ENCODE measurements at regions not wholly inside any gene's neighbourhood (a gene's known extent, or its start where the extent isn't known, plus 50 kb on each side); places are given as distances from the start of the nearest gene placed in this dataset.
A peak's percentile ranks its signal among the peaks of the same experiment; 100 is the strongest.

GRCh38 chr5:23035555-23036090 is 182.5 kb upstream of the CDH12 start:
- WGBS = no CpG with 5 or more reads among the region's 1 CpG

DNA sequence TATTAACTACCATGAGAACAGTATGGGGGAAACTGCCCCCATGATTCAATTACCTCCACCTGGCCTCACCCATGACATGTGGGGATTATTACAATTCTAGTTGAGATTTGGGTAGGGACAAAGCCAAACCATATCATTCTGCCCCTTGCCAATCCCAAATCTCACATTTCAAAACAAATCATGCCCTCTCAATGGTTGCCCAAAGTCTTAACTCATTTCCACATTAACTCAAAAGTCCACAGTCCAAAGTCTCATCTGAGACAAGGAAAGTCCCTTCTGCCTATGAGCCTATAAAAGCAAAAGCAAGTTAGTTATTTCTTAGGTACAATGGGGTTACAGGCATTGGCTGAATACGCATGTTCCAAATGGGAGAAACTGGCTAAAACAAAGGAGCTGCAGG is 180.7 kb upstream of the CDH12 start:
- H3K9ac ChIP-seq (ENCODE audit: low read length) = no peak overlapping the region
- no peaks in the 10 kb centered on the region for H3K79me1 ChIP-seq (replicated peaks; ENCODE audit: low read length, poor library complexity, severe bottlenecking)
- H2AK5ac ChIP-seq (ENCODE audit: low read length, severe bottlenecking) = no peak overlapping the region
- no peak overlapping the region for H2BK12ac ChIP-seq (ENCODE audit: low read length in 2 of 2)
- H3K4me2 ChIP-seq (ENCODE audit: low read length, poor library complexity, severe bottlenecking) = no peak overlapping the region
- H2AFZ ChIP-seq (ENCODE audit: low read depth, low read length) = no peak overlapping the region
- H3K4me3 ChIP-seq (ENCODE audit: insufficient read depth in 1 of 2, low read depth in 1 of 2, low read length in 2 of 2) = no peak overlapping the region
- 100% methylated on average over 1 of the region's 1 CpG for WGBS
- no peaks in the 10 kb centered on the region for H3K4me1 ChIP-seq (ENCODE audit: control insufficient read depth, insufficient read depth, low read depth, low read length)
- no peaks in the 10 kb centered on the region for H3K36me3 ChIP-seq (ENCODE audit: control insufficient read depth in 1 of 2, insufficient read depth in 2 of 2, low read depth in 1 of 2, low read length in 2 of 2)
- no peak overlapping the region for H3K14ac ChIP-seq (ENCODE audit: low read length in 2 of 2)
- no peak overlapping the region for H3K23ac ChIP-seq (ENCODE audit: low read length in 2 of 2)
- H2BK5ac ChIP-seq (ENCODE audit: low read depth, low read length, poor library complexity, severe bottlenecking) = no peak overlapping the region
- no peaks in the 10 kb centered on the region for H3K9me3 ChIP-seq (ENCODE audit: control insufficient read depth, low read length)
- DNase-seq = no peak
- H4K8ac ChIP-seq (ENCODE audit: low read length) = no peak overlapping the region
- H2BK15ac ChIP-seq (ENCODE audit: low read depth, poor library complexity, severe bottlenecking) = no peak overlapping the region
- H4K91ac ChIP-seq (ENCODE audit: low read length) = no peak overlapping the region
- H3K27ac ChIP-seq (ENCODE audit: low read length, poor library complexity, severe bottlenecking) = no peak overlapping the region
- no peak overlapping the region for H3K4ac ChIP-seq (ENCODE audit: low read depth in 1 of 2, low read length in 2 of 2)
- no peak overlapping the region for H2BK120ac ChIP-seq (ENCODE audit: low read depth, low read length)
- H3K27me3 ChIP-seq (ENCODE audit: control insufficient read depth in 1 of 2, insufficient read depth in 1 of 2, low read length in 2 of 2) = no peaks in the 10 kb centered on the region
- no peak overlapping the region for H3K18ac ChIP-seq (ENCODE audit: low read depth in 1 of 2, low read length in 2 of 2)

More at GRCh38 chr5:23035555-23036090, 182.5 kb upstream of the CDH12 start:
- H3K4me1 ChIP-seq (ENCODE audit: control insufficient read depth, insufficient read depth, low read depth, low read length) = no peaks in the 10 kb centered on the region
- H3K79me1 ChIP-seq (replicated peaks; ENCODE audit: low read length, poor library complexity, severe bottlenecking) = no peaks in the 10 kb centered on the region
- no peak overlapping the region for H3K4me3 ChIP-seq (ENCODE audit: insufficient read depth in 1 of 2, low read depth in 1 of 2, low read length in 2 of 2)
- no peak overlapping the region for H2BK120ac ChIP-seq (ENCODE audit: low read depth, low read length)
- no peak overlapping the region for H3K9ac ChIP-seq (ENCODE audit: low read length)
- H2BK15ac ChIP-seq (ENCODE audit: low read depth, poor library complexity, severe bottlenecking) = no peak overlapping the region
- no peak overlapping the region for H3K23ac ChIP-seq (ENCODE audit: low read length in 2 of 2)
- no peak overlapping the region for H2AFZ ChIP-seq (ENCODE audit: low read depth, low read length)
- H3K4ac ChIP-seq (ENCODE audit: low read depth in 1 of 2, low read length in 2 of 2) = no peak overlapping the region
- DNase-seq = no peak
- H3K36me3 ChIP-seq (ENCODE audit: control insufficient read depth in 1 of 2, insufficient read depth in 2 of 2, low read depth in 1 of 2, low read length in 2 of 2) = no peaks in the 10 kb centered on the region
- no peak overlapping the region for H2BK5ac ChIP-seq (ENCODE audit: low read depth, low read length, poor library complexity, severe bottlenecking)
- H4K91ac ChIP-seq (ENCODE audit: low read length) = no peak overlapping the region
- no peak overlapping the region for H3K27ac ChIP-seq (ENCODE audit: low read length, poor library complexity, severe bottlenecking)
- no peaks in the 10 kb centered on the region for H3K9me3 ChIP-seq (ENCODE audit: control insufficient read depth, low read length)
- H2AK5ac ChIP-seq (ENCODE audit: low read length, severe bottlenecking) = no peak overlapping the region
- no peak overlapping the region for H2BK12ac ChIP-seq (ENCODE audit: low read length in 2 of 2)
- no peak overlapping the region for H3K4me2 ChIP-seq (ENCODE audit: low read length, poor library complexity, severe bottlenecking)
- H3K14ac ChIP-seq (ENCODE audit: low read length in 2 of 2) = no peak overlapping the region
- H3K18ac ChIP-seq (ENCODE audit: low read depth in 1 of 2, low read length in 2 of 2) = no peak overlapping the region
- H4K8ac ChIP-seq (ENCODE audit: low read length) = no peak overlapping the region
- H3K27me3 ChIP-seq (ENCODE audit: control insufficient read depth in 1 of 2, insufficient read depth in 1 of 2, low read length in 2 of 2) = no peaks in the 10 kb centered on the region

- H3K27ac ChIP-seq (ENCODE audit: low read length, poor library complexity, severe bottlenecking) = no peak overlapping the region
- H3K9ac ChIP-seq (ENCODE audit: low read length) = no peak overlapping the region
- no peak overlapping the region for H3K4ac ChIP-seq (ENCODE audit: low read depth in 1 of 2, low read length in 2 of 2)
- no peaks in the 10 kb centered on the region for H3K79me1 ChIP-seq (replicated peaks; ENCODE audit: low read length, poor library complexity, severe bottlenecking)
- H2AFZ ChIP-seq (ENCODE audit: low read depth, low read length) = no peak overlapping the region
- H3K27me3 ChIP-seq (ENCODE audit: control insufficient read depth in 1 of 2, insufficient read depth in 1 of 2, low read length in 2 of 2) = no peaks in the 10 kb centered on the region
- no peak overlapping the region for H4K8ac ChIP-seq (ENCODE audit: low read length)
- no peak overlapping the region for H3K23ac ChIP-seq (ENCODE audit: low read length in 2 of 2)
- no peak overlapping the region for H2BK15ac ChIP-seq (ENCODE audit: low read depth, poor library complexity, severe bottlenecking)
- no peaks in the 10 kb centered on the region for H3K9me3 ChIP-seq (ENCODE audit: control insufficient read depth, low read length)
- H2BK5ac ChIP-seq (ENCODE audit: low read depth, low read length, poor library complexity, severe bottlenecking) = no peak overlapping the region
- no peaks in the 10 kb centered on the region for H3K4me1 ChIP-seq (ENCODE audit: control insufficient read depth, insufficient read depth, low read depth, low read length)
- H3K4me3 ChIP-seq (ENCODE audit: insufficient read depth in 1 of 2, low read depth in 1 of 2, low read length in 2 of 2) = no peak overlapping the region
- no peaks in the 10 kb centered on the region for H3K36me3 ChIP-seq (ENCODE audit: control insufficient read depth in 1 of 2, insufficient read depth in 2 of 2, low read depth in 1 of 2, low read length in 2 of 2)
- no peak overlapping the region for H3K18ac ChIP-seq (ENCODE audit: low read depth in 1 of 2, low read length in 2 of 2)
- H2BK120ac ChIP-seq (ENCODE audit: low read depth, low read length) = no peak overlapping the region
- H3K14ac ChIP-seq (ENCODE audit: low read length in 2 of 2) = no peak overlapping the region
- peak; percentile 21 for DNase-seq
- no peak overlapping the region for H2AK5ac ChIP-seq (ENCODE audit: low read length, severe bottlenecking)
- H3K4me2 ChIP-seq (ENCODE audit: low read length, poor library complexity, severe bottlenecking) = no peak overlapping the region
- no peak overlapping the region for H4K91ac ChIP-seq (ENCODE audit: low read length)
- no peak overlapping the region for H2BK12ac ChIP-seq (ENCODE audit: low read length in 2 of 2)
These were observed 176.1 kb upstream of the CDH12 start for GRCh38 chr5:23029290-23029689.

- Histone ChIP-seq H3K4me1 (ENCODE audit: control insufficient read depth, insufficient read depth, low read depth, low read length) (no peaks in the 10 kb centered on the region), H3K23ac (ENCODE audit: low read length in 2 of 2) (no peak overlapping the region), H4K8ac (ENCODE audit: low read length) (no peak overlapping the region), H4K91ac (ENCODE audit: low read length) (no peak overlapping the region), H2BK15ac (ENCODE audit: low read depth, poor library complexity, severe bottlenecking) (no peak overlapping the region), H3K9ac (ENCODE audit: low read length) (no peak overlapping the region), H3K36me3 (ENCODE audit: control insufficient read depth in 1 of 2, insufficient read depth in 2 of 2, low read depth in 1 of 2, low read length in 2 of 2) (no peaks in the 10 kb centered on the region), H3K4ac (ENCODE audit: low read depth in 1 of 2, low read length in 2 of 2) (no peak overlapping the region), H3K79me1 (replicated peaks; ENCODE audit: low read length, poor library complexity, severe bottlenecking) (no peaks in the 10 kb centered on the region), H3K4me2 (ENCODE audit: low read length, poor library complexity, severe bottlenecking) (no peak overlapping the region), H2BK5ac (ENCODE audit: low read depth, low read length, poor library complexity, severe bottlenecking) (no peak overlapping the region), H2BK120ac (ENCODE audit: low read depth, low read length) (no peak overlapping the region), H3K9me3 (ENCODE audit: control insufficient read depth, low read length) (no peaks in the 10 kb centered on the region), H3K4me3 (ENCODE audit: insufficient read depth in 1 of 2, low read depth in 1 of 2, low read length in 2 of 2) (no peak overlapping the region), H3K18ac (ENCODE audit: low read depth in 1 of 2, low read length in 2 of 2) (no peak overlapping the region), H3K27me3 (ENCODE audit: control insufficient read depth in 1 of 2, insufficient read depth in 1 of 2, low read length in 2 of 2) (no peaks in the 10 kb centered on the region), H3K27ac (ENCODE audit: low read length, poor library complexity, severe bottlenecking) (no peak overlapping the region), H2AFZ (ENCODE audit: low read depth, low read length) (no peak overlapping the region), H3K14ac (ENCODE audit: low read length in 2 of 2) (no peak overlapping the region), H2AK5ac (ENCODE audit: low read length, severe bottlenecking) (no peak overlapping the region), H2BK12ac (ENCODE audit: low read length in 2 of 2) (no peak overlapping the region)
- 100% methylated on average over 3 of the region's 3 CpGs for WGBS
- no peak for DNase-seq
These were observed 175.4 kb upstream of the CDH12 start for GRCh38 chr5:23028445-23029021.

All from mesenchymal stem cell (in vitro differentiated cells and primary cell).